Keratinocyte (primary cell): ENCODE measurements at regions not wholly inside any gene's neighbourhood (a gene's known extent, or its start where the extent isn't known, plus 50 kb on each side); places are given as distances from the start of the nearest gene placed in this dataset.

ENCODE experiments used
- DNase-seq: peaks from one replicate; pipeline ENCODE4 v3.0.0-alpha.2; 2011; ENCODE audit warnings: low read depth, missing footprints, low spot score
- FAIRE-seq: peaks from 2 replicates; lab custom pipeline; 2011; peaks lifted over from hg19 to GRCh38; lab: Jason Lieb, UNC
- H2AFZ ChIP-seq: 2 replicates; pipeline ENCODE4 v1.6.0; 2012; ENCODE audit warnings: low read length, control low read depth, inconsistent platforms; ENCODE audit not compliant: control insufficient read depth
- H3K27ac ChIP-seq: 2 replicates; pipeline ENCODE4 v1.5.1; 2011; ENCODE audit warnings: low read length; ENCODE audit not compliant: control insufficient read depth, insufficient read depth
- H3K27me3 ChIP-seq: 3 replicates; pipeline ENCODE4 v1.6.0; 2011; ENCODE audit warnings: low read length; ENCODE audit not compliant: control insufficient read depth, insufficient read depth; ENCODE audit errors: extremely low read depth
- H3K36me3 ChIP-seq, 2 experiments: 2 replicates in 1 of 2; 3 replicates in 1 of 2; pipeline ENCODE4 v1.5.1; 2011; ENCODE audit warnings: low read length in 2 of 2, mild to moderate bottlenecking in 1 of 2; ENCODE audit not compliant: control insufficient read depth in 2 of 2, insufficient read depth in 2 of 2; ENCODE audit errors: extremely low read depth in 1 of 2
- H3K4me1 ChIP-seq: 3 replicates; pipeline ENCODE4 v1.5.1; 2011; ENCODE audit warnings: low read length; ENCODE audit not compliant: control insufficient read depth, insufficient read depth; ENCODE audit errors: extremely low read depth
- H3K4me2 ChIP-seq: 3 replicates; pipeline ENCODE4 v1.6.0; 2011; ENCODE audit warnings: low read depth, low read length; ENCODE audit not compliant: control insufficient read depth, insufficient read depth; ENCODE audit errors: extremely low read depth
- H3K4me3 ChIP-seq, 3 experiments: fragments of 200-600 bp in 1 of 3; sonication (generic) in 1 of 3; 2 replicates in 2 of 3; 3 replicates in 1 of 3; pipeline ENCODE4 v1.5.1; 2011 to 2016; ENCODE audit warnings: low read length in 3 of 3, mild to moderate bottlenecking in 3 of 3, control low read depth in 2 of 3, inconsistent platforms in 1 of 3, low read depth in 1 of 3, mixed read lengths in 1 of 3, mixed run types in 1 of 3, moderate library complexity in 1 of 3; ENCODE audit not compliant: control insufficient read depth in 2 of 3, insufficient read depth in 2 of 3; ENCODE audit errors: extremely low read depth in 1 of 3
- H3K79me2 ChIP-seq: 2 replicates; pipeline ENCODE4 v1.6.0; 2012; ENCODE audit warnings: low read length; ENCODE audit not compliant: control insufficient read depth, insufficient read depth
- H3K9ac ChIP-seq: 3 replicates; pipeline ENCODE4 v1.6.0; 2011; ENCODE audit warnings: low read length; ENCODE audit not compliant: control insufficient read depth, insufficient read depth; ENCODE audit errors: extremely low read depth
- H3K9me1 ChIP-seq: 3 replicates; pipeline ENCODE4 v1.6.0; 2011; ENCODE audit warnings: low read length; ENCODE audit not compliant: control insufficient read depth, insufficient read depth; ENCODE audit errors: extremely low read depth
- H3K9me3 ChIP-seq: 2 replicates; pipeline ENCODE4 v1.5.1; 2012; ENCODE audit warnings: low read depth, low read length; ENCODE audit not compliant: control insufficient read depth
- H4K20me1 ChIP-seq: 3 replicates; pipeline ENCODE4 v1.6.0; 2011; ENCODE audit warnings: low read length; ENCODE audit not compliant: control insufficient read depth, insufficient read depth; ENCODE audit errors: extremely low read depth
- EZH2 ChIP-seq: IDR thresholded peaks from one replicate; pipeline ENCODE4 v1.6.1; 2012; ENCODE audit warnings: inconsistent platforms, mild to moderate bottlenecking, low read length, moderate library complexity
- dilution Hi-C: fragments of 300-500 bp; cut with MboI; formaldehyde crosslinking; loops from one replicate; pipeline ENCODE4 v1.7.0; 2020; ENCODE audit warnings: low sequenced_read_pairs; ENCODE audit not compliant: extremely low pct_ligation_motif_present
- TF ChIP-seq, protein P1 (sequence below), 3 experiments: IDR thresholded peaks in 1 of 3; conservative IDR thresholded peaks in 1 of 3; optimal IDR thresholded peaks in 1 of 3; 2 replicates in 2 of 3; 3 replicates in 1 of 3; pipeline versions ENCODE3 to v1.5.1; 2011; ENCODE audit warnings: low read length in 3 of 3, mild to moderate bottlenecking in 3 of 3, moderate library complexity in 2 of 3, control low read depth in 1 of 3, inconsistent platforms in 1 of 3; ENCODE audit not compliant: insufficient read depth in 2 of 3; ENCODE audit errors: extremely low read depth in 1 of 3

- DNase-seq, result no peak
- Histone ChIP-seq H3K4me3 (no peak overlapping the region), H3K4me2 (no peak overlapping the region), H3K27ac (no peak overlapping the region), H3K9me1 (no peaks in the 10 kb centered on the region), H3K4me1 (no peaks in the 10 kb centered on the region), H3K9me3 (no peaks in the 10 kb centered on the region), H3K79me2 (no peaks in the 10 kb centered on the region), H4K20me1 (no peaks in the 10 kb centered on the region), H3K9ac (no peak overlapping the region), H2AFZ (no peak overlapping the region), H3K36me3 (no peaks in the 10 kb centered on the region), H3K27me3 (no peaks in the 10 kb centered on the region)
- no peak for TF ChIP-seq EZH2
- TF ChIP-seq, protein P1, sequence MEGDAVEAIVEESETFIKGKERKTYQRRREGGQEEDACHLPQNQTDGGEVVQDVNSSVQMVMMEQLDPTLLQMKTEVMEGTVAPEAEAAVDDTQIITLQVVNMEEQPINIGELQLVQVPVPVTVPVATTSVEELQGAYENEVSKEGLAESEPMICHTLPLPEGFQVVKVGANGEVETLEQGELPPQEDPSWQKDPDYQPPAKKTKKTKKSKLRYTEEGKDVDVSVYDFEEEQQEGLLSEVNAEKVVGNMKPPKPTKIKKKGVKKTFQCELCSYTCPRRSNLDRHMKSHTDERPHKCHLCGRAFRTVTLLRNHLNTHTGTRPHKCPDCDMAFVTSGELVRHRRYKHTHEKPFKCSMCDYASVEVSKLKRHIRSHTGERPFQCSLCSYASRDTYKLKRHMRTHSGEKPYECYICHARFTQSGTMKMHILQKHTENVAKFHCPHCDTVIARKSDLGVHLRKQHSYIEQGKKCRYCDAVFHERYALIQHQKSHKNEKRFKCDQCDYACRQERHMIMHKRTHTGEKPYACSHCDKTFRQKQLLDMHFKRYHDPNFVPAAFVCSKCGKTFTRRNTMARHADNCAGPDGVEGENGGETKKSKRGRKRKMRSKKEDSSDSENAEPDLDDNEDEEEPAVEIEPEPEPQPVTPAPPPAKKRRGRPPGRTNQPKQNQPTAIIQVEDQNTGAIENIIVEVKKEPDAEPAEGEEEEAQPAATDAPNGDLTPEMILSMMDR (optimal IDR thresholded peaks at IDR 0.05 in 1 of 3, IDR thresholded peaks at IDR 0.05 in 1 of 3, conservative IDR thresholded peaks at IDR 0.05 in 1 of 3; ENCODE audit: extremely low read depth in 1 of 3, insufficient read depth in 2 of 3, low read length in 3 of 3), result no peak
- dilution Hi-C loops, result no loop called here
- no peak for FAIRE-seq
These were observed 405.0 kb upstream of the MAGEB18 start for GRCh38 chrX:25733148-25733547.

DNA sequence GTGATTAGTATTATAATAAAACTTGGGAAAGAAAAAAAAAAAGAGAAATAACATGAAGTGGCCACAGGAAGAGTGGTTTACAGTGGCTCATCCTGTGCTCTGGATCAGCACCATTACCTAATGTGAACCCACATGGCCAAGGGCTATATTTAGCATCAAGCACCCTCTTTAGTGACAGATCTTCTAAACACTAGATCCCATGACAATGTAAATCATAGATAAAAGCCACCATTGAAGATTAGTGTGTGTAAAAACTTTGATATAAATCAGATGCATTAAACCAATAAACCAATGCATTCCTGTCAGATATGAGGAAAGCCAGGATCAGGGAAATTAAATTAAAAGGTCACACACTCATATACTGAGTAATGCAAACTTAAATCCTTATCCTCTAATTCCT, 400.6 kb upstream of the MAGEB18 start:
- Histone ChIP-seq H3K9me3 (no peaks in the 10 kb centered on the region), H3K4me2 (no peak overlapping the region), H4K20me1 (no peaks in the 10 kb centered on the region), H3K27ac (no peak overlapping the region), H3K79me2 (no peaks in the 10 kb centered on the region), H3K4me1 (no peaks in the 10 kb centered on the region), H2AFZ (no peak overlapping the region), H3K36me3 (no peaks in the 10 kb centered on the region), H3K9me1 (no peaks in the 10 kb centered on the region), H3K4me3 (no peak overlapping the region), H3K9ac (no peak overlapping the region), H3K27me3 (no peaks in the 10 kb centered on the region)
- no peak for FAIRE-seq
- no peak for TF ChIP-seq EZH2
- TF ChIP-seq, protein P1 (optimal IDR thresholded peaks at IDR 0.05 in 1 of 3, IDR thresholded peaks at IDR 0.05 in 1 of 3, conservative IDR thresholded peaks at IDR 0.05 in 1 of 3; ENCODE audit: extremely low read depth in 1 of 3, insufficient read depth in 2 of 3, low read length in 3 of 3), result no peak
- dilution Hi-C loops, result no loop called here
- no peak for DNase-seq
